MCF 10A (cell line): ENCODE measurements at regions not wholly inside any gene's neighbourhood (a gene's known extent, or its start where the extent isn't known, plus 50 kb on each side); places are given as distances from the start of the nearest gene placed in this dataset.

Source experiments
- BruUV-seq: library from RNA; stranded (reverse); fragments of 400-500 nt; replicated peaks from 2 replicates; lab custom pipeline; 2021; lab: Mats Ljungman, UMichigan
- CTCF ChIA-PET: fragments of 300-600 bp; sonication (Branson Sonifier 250); formaldehyde crosslinking; extraction: SDS; loops from one replicate; lab custom pipeline; 2021; ENCODE audit warnings: antibody characterized with exemption, inconsistent platforms; lab: Yijun Ruan, JAX
- POLR2A ChIA-PET: fragments of 300-600, 350-650 bp; sonication (Branson Sonifier 250); formaldehyde crosslinking; extraction: SDS; loops from one replicate; lab custom pipeline; 2020; ENCODE audit warnings: antibody characterized with exemption, inconsistent platforms; lab: Yijun Ruan, JAX
- DNase-seq: peaks from one replicate; pipeline ENCODE4 v3.0.0-alpha.2; 2018; ENCODE audit not compliant: unreplicated experiment
- H3K27ac Mint-ChIP-seq: one replicate; pipeline ENCODE4 v1.8.0; 2022; ENCODE audit warnings: mild to moderate bottlenecking, low read depth, mixed read lengths; ENCODE audit not compliant: unreplicated experiment
- H3K27me3 Mint-ChIP-seq: one replicate; pipeline ENCODE4 v1.8.0; 2022; ENCODE audit warnings: mixed read lengths; ENCODE audit not compliant: insufficient read depth, unreplicated experiment
- H3K36me3 Mint-ChIP-seq: one replicate; pipeline ENCODE4 v1.8.0; 2022; ENCODE audit warnings: mild to moderate bottlenecking, moderate library complexity, mixed read lengths; ENCODE audit not compliant: insufficient read depth, unreplicated experiment
- H3K4me1 Mint-ChIP-seq: one replicate; pipeline ENCODE4 v1.8.0; 2022; ENCODE audit warnings: mixed read lengths; ENCODE audit not compliant: insufficient read depth, unreplicated experiment
- H3K4me3 Mint-ChIP-seq: one replicate; pipeline ENCODE4 v1.8.0; 2022; ENCODE audit warnings: mild to moderate bottlenecking, moderate library complexity, mixed read lengths; ENCODE audit not compliant: unreplicated experiment
- H3K9me3 Mint-ChIP-seq: one replicate; pipeline ENCODE4 v1.8.0; 2022; ENCODE audit warnings: mixed read lengths; ENCODE audit not compliant: unreplicated experiment
- intact Hi-C: fragments of 100-400 bp; cut with micrococcal nuclease; formaldehyde crosslinking; loops from 2 replicates; pipeline ENCODE4 v1.14.1; 2022
- TF ChIP-seq, protein P1 (sequence below): fragments of 200-600 bp; IDR thresholded peaks from one replicate; pipeline ENCODE4 v1.8.0; 2022; ENCODE audit warnings: antibody characterized with exemption, mild to moderate bottlenecking; ENCODE audit not compliant: unreplicated experiment

DNA sequence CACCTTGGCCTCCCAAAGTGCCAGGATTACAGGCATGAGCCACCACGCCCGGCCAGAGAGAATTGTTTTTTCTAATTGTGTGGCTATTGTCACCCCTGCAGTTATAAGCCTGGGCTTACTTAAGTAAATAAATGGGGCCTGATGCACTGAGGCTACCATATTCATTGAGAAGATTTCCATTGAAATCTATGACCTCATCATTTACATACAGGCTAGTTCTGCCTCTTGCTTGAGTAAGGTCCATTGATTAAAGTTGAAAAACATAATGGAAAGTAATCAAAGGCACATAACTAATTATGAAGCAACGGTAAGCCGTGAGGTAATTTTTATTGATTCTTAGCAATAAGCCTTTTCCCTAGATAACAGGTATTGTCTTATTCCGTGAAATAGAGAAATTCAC lies 788.9 kb downstream of the ADGRL2 start:
- Mint-ChIP-seq H3K36me3 (no peaks in the 10 kb centered on the region), H3K9me3 (no peaks in the 10 kb centered on the region), H3K4me1 (no peaks in the 10 kb centered on the region), H3K27ac (no peak overlapping the region), H3K27me3 (no peaks in the 10 kb centered on the region), H3K4me3 (no peak overlapping the region)
- TF ChIP-seq, protein P1, sequence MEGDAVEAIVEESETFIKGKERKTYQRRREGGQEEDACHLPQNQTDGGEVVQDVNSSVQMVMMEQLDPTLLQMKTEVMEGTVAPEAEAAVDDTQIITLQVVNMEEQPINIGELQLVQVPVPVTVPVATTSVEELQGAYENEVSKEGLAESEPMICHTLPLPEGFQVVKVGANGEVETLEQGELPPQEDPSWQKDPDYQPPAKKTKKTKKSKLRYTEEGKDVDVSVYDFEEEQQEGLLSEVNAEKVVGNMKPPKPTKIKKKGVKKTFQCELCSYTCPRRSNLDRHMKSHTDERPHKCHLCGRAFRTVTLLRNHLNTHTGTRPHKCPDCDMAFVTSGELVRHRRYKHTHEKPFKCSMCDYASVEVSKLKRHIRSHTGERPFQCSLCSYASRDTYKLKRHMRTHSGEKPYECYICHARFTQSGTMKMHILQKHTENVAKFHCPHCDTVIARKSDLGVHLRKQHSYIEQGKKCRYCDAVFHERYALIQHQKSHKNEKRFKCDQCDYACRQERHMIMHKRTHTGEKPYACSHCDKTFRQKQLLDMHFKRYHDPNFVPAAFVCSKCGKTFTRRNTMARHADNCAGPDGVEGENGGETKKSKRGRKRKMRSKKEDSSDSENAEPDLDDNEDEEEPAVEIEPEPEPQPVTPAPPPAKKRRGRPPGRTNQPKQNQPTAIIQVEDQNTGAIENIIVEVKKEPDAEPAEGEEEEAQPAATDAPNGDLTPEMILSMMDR, result no peak
- CTCF ChIA-PET, result interaction anchor here (0.6 kb wide), 2 partner anchors 90 to 1313 kb away, joined by 3 read pairs; no protein-coding TSS in a partner anchor
- POLR2A ChIA-PET, result no interaction called here
- intact Hi-C loops, result no loop called here
- DNase-seq, result no peak
- no TSS peak for BruUV-seq

DNA sequence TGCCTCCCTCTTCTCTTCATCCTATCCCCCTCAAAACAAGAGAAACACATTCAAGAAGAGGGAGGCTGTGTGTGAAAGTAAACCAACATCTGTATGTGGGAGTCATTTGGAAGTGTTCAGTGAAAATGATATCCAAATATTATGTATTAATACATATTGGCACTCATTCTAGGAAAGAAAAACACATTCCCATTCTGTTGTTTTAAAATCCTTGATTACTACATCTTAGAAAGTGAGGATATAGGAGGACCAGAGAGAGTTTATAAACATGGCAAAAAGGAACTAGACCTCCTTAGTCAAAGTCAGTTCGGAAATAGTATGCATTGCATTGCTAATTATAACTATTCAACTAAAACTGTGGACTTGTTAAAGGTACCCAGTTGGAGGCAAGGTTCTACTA lies 786.6 kb downstream of the ADGRL2 start:
- Mint-ChIP-seq H3K36me3 (no peaks in the 10 kb centered on the region), H3K27me3 (no peaks in the 10 kb centered on the region), H3K4me3 (no peak overlapping the region), H3K9me3 (no peaks in the 10 kb centered on the region), H3K4me1 (no peaks in the 10 kb centered on the region), H3K27ac (no peak overlapping the region)
- ChIA-PET POLR2A (interaction anchor here (0.9 kb wide), 1 partner anchor 25 kb away, joined by 3 read pairs; no protein-coding TSS in a partner anchor), CTCF (interaction anchor here (0.6 kb wide), 1 partner anchor 25 kb away, joined by 4 read pairs; no protein-coding TSS in a partner anchor)
- intact Hi-C loops, result no loop called here
- BruUV-seq, result no TSS peak
- DNase-seq, result no peak
- TF ChIP-seq, protein P1, result no peak

DNA sequence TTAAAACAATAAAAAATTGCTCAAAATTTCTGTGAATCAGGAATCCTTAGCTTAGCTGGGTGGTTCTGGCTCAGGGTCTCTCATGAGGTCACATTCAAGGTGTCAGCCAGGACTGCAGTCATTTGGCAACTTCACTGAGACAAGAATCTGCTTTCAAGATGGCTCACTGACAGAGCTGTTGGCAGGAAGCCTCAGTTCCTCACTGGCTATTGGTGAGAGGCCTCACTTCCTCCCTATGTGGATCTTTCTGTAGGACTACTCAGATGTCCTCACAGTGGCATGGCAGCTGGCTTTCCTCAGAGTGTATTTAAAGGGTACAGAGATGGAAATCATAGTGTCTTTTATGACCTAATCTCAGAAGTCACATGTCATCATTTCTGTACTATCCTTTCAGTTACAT lies 785.7 kb downstream of the ADGRL2 start:
- H3K4me1 Mint-ChIP-seq, result no peaks in the 10 kb centered on the region
- TF ChIP-seq, protein P1, result no peak
- H3K4me3 Mint-ChIP-seq, result no peak overlapping the region
- POLR2A ChIA-PET, result no interaction called here
- no peak overlapping the region for H3K27ac Mint-ChIP-seq
- H3K36me3 Mint-ChIP-seq, result no peaks in the 10 kb centered on the region
- no TSS peak for BruUV-seq
- CTCF ChIA-PET, result interaction anchor here (0.6 kb wide), 1 partner anchor 1223 kb away, joined by 3 read pairs; no protein-coding TSS in a partner anchor
- intact Hi-C loops, result no loop called here
- H3K27me3 Mint-ChIP-seq, result no peaks in the 10 kb centered on the region
- DNase-seq, result no peak
- H3K9me3 Mint-ChIP-seq, result no peaks in the 10 kb centered on the region

DNA sequence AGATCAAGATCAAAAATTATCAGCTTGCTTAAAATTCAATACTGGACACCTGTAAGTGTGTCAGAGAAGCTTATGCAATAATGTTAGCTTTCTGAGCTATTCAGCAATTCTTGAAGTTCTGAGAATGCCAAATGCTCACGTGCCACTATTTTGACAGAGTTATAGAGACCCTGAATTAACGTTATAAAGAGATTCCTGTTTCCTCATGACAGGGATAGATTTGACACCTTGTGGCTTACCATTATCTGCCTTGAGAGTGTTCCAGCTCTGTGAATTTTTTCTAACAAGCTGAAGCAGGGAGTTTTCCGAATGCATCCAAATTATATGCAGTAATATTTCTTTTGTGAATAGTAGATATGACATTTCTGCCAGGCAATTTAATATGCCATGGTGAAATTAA lies 781.6 kb downstream of the ADGRL2 start:
- no peaks in the 10 kb centered on the region for H3K36me3 Mint-ChIP-seq
- POLR2A ChIA-PET, result interaction anchor here (0.6 kb wide), 1 partner anchor 187 kb away, joined by 3 read pairs; no protein-coding TSS in a partner anchor
- H3K27ac Mint-ChIP-seq, result no peak overlapping the region
- intact Hi-C loops, result no loop called here
- TF ChIP-seq, protein P1, result no peak
- BruUV-seq, result no TSS peak
- DNase-seq, result no peak
- no peaks in the 10 kb centered on the region for H3K27me3 Mint-ChIP-seq
- H3K4me1 Mint-ChIP-seq, result no peaks in the 10 kb centered on the region
- no peaks in the 10 kb centered on the region for H3K9me3 Mint-ChIP-seq
- CTCF ChIA-PET, result no interaction called here
- no peak overlapping the region for H3K4me3 Mint-ChIP-seq
